BJ (cell line): ENCODE measurements at regions not wholly inside any gene's neighbourhood (a gene's known extent, or its start where the extent isn't known, plus 50 kb on each side); places are given as distances from the start of the nearest gene placed in this dataset.
"Not testable (repeated sequence)": the region's sequence is repeated elsewhere in the genome, so short reads cannot be mapped to it uniquely, and the experiment has no call there.

Experiments used
- CTCF ChIA-PET: fragments of 350-600 bp; formaldehyde crosslinking; extraction: SDS; loops from one replicate; lab custom pipeline; 2021; ENCODE audit warnings: antibody characterized with exemption, inconsistent platforms; lab: Yijun Ruan, JAX
- POLR2A ChIA-PET: fragments of 300-600 bp; sonication (Branson Sonifier 250); formaldehyde crosslinking; extraction: SDS; loops from one replicate; lab custom pipeline; 2021; ENCODE audit warnings: antibody characterized with exemption; lab: Charles Lee
- DNase-seq: peaks from one replicate; pipeline ENCODE4 v3.0.0-alpha.2; 2011; ENCODE audit warnings: low read depth
- H3K27me3 ChIP-seq: 2 replicates; pipeline ENCODE4 v1.6.0; 2011; ENCODE audit warnings: low read length; ENCODE audit not compliant: control insufficient read depth, insufficient read depth
- H3K36me3 ChIP-seq: 2 replicates; pipeline ENCODE4 v1.5.1; 2011; ENCODE audit warnings: low read length; ENCODE audit not compliant: control insufficient read depth, insufficient read depth
- H3K4me3 ChIP-seq: 2 replicates; pipeline ENCODE4 v1.5.1; 2011; ENCODE audit warnings: low read depth, mild to moderate bottlenecking, control low read depth, low read length
- CTCF ChIP-seq: IDR thresholded peaks from 2 replicates; pipeline ENCODE4 v1.5.1; 2011; ENCODE audit warnings: low read depth, mild to moderate bottlenecking, control low read depth, inconsistent platforms, low read length, moderate library complexity; ENCODE audit not compliant: insufficient read depth

DNA sequence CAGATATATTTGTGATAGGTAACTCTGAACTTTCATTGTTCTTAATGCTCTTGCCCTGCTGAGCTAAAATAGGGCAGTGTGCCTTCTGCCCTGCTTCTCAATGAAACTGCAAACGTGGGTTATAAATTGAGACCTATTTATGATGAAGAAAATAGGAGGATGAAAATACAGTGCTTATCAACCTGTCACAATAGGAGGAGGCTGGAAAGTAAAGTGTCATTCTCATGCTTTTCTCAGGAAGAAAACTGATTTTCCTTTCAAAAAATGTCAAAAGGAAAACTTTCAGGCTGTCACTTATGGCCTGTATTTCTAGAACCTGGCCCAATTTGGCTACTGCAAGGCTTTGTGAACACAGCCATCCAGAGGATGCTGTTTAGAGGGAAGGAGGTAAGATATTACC lies 130.3 kb upstream of the TUSC1 start:
- no peak for TF ChIP-seq CTCF
- no peaks in the 10 kb centered on the region for H3K36me3 ChIP-seq
- CTCF ChIA-PET, result no interaction called here
- no peak overlapping the region for H3K4me3 ChIP-seq
- DNase-seq, result no peak
- no peaks in the 10 kb centered on the region for H3K27me3 ChIP-seq
- POLR2A ChIA-PET, result no interaction called here

GRCh38 chr9:25804856-25805255 lies 126.6 kb upstream of the TUSC1 start:
- Histone ChIP-seq H3K27me3 (no peaks in the 10 kb centered on the region), H3K36me3 (no peaks in the 10 kb centered on the region), H3K4me3 (no peak overlapping the region)
- POLR2A ChIA-PET, result no interaction called here
- DNase-seq, result no peak
- TF ChIP-seq CTCF, result no peak
- CTCF ChIA-PET, result no interaction called here

GRCh38 chr9:25801989-25802388 lies 123.7 kb upstream of the TUSC1 start:
- H3K36me3 ChIP-seq, CTCF ChIA-PET, H3K27me3 ChIP-seq, DNase-seq, POLR2A ChIA-PET, H3K4me3 ChIP-seq: not testable (repeated sequence)

DNA sequence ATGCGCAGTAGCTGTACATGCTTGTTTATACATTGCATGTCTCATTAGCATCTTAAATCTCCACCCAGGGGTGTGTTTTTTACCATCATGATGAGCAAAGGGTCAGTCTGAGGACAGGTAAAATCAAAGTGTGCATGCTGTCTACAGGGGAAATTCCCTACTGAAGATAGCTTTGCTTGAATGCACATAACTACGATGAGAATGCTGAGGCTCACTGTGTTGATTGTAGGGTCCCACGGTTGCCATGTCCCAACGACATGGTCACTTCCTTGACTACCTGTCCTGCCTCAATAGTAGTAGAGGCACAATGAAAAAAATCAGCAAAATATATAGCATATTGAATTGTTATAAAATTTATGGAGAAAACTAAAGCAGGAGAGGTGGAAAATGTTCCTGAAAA lies 95.6 kb upstream of the TUSC1 start:
- DNase-seq, result no peak
- Histone ChIP-seq H3K27me3 (no peaks in the 10 kb centered on the region), H3K4me3 (no peak overlapping the region), H3K36me3 (no peaks in the 10 kb centered on the region)
- no peak for TF ChIP-seq CTCF
- POLR2A ChIA-PET, result no interaction called here
- CTCF ChIA-PET, result no interaction called here

- POLR2A ChIA-PET, result no interaction called here
- no peak for DNase-seq
- CTCF ChIA-PET, result no interaction called here
- H3K36me3 ChIP-seq, result no peaks in the 10 kb centered on the region
- no peak overlapping the region for H3K4me3 ChIP-seq
- H3K27me3 ChIP-seq, result no peaks in the 10 kb centered on the region
- TF ChIP-seq CTCF, result no peak
Observed at GRCh38 chr9:25755951-25756350, 77.7 kb upstream of the TUSC1 start.

- H3K36me3 ChIP-seq, result no peaks in the 10 kb centered on the region
- no peak for DNase-seq
- ChIA-PET POLR2A (no interaction called here), CTCF (no interaction called here)
- H3K4me3 ChIP-seq, result no peak overlapping the region
- no peak for TF ChIP-seq CTCF
- no peaks in the 10 kb centered on the region for H3K27me3 ChIP-seq
Observed at GRCh38 chr9:25752398-25752797, 74.2 kb upstream of the TUSC1 start.
